GM12872 (cell line): ENCODE measurements at regions not wholly inside any gene's neighbourhood (a gene's known extent, or its start where the extent isn't known, plus 50 kb on each side); places are given as distances from the start of the nearest gene placed in this dataset.

Experiments used
- CTCF ChIP-seq: IDR thresholded peaks from 3 replicates; pipeline ENCODE4 v1.5.1; 2011; ENCODE audit warnings: low read depth, mild to moderate bottlenecking, low read length, moderate library complexity; ENCODE audit not compliant: insufficient read depth

- TF ChIP-seq CTCF, result no peak
Measured at GRCh38 chr3:40980467-40980866, 218.8 kb upstream of the CTNNB1 start.

- TF ChIP-seq CTCF, result no peak
Measured at GRCh38 chr3:40985195-40985594, 214.1 kb upstream of the CTNNB1 start.

DNA sequence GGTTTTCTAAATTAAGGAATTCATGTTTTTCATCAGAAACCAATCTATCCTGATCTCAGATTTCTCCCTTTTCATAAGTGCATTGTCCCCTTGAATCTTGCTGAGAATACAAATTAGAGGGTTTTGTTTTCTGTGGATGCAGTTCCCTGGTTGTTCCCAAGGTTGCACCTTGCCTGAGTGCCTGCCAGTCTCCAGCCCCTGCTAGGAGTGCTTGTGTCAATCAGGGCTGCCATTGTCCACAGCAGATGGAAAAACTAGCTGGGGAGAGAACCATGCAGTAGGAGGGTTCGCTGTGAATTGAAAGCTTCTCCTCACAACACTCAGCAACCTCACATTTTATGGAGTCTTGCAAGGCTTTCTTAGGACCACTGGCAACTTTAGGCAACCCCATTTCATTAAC lies 210.8 kb upstream of the CTNNB1 start:
- TF ChIP-seq CTCF, result no peak

DNA sequence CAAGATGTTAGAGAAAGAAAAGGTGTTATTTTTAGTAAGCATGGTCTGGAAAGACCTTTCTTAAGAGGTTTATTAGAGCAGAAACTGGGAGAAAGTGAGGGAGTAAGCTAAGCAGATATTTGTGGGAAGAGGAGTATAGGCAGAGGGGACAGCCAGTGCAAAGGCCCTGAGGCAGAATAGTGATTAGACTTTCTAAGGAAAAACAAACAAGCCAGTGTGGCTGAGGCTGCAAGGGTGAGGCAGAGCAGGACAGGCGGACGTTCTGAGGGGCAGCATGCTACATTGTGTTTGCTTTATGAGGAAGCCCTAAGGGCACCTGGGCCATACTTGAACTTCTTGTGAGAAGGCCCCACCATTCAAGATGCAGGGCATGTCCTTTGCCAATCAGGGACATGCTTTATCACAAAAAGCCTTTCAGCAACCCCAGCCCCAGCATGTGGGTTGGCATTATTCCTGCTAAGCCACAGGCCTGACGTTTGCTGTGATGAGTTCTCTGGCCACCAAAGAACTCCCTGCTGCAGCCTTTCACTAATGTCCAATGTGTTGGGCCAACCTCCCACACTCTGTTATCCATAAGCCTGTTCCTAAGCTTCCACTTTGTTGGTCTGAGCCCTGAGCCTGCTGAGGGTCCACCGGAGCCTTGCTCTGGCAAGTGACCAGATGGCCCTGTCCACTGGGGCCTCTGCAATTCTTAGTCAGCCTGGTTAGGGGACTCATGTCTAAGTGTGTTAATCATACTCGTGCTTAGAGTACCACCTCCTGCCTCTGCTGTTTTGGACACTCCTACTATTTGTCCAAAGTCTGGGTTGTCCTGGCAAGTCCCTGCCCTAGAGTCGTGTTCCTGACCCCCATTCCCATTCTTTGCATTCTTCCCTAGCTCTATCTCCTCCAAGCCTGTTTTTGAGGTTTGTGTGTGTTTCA lies 209.9 kb upstream of the CTNNB1 start:
- TF ChIP-seq CTCF, result no peak

GRCh38 chr3:40990062-40990456 lies 209.2 kb upstream of the CTNNB1 start:
- no peak for TF ChIP-seq CTCF

DNA sequence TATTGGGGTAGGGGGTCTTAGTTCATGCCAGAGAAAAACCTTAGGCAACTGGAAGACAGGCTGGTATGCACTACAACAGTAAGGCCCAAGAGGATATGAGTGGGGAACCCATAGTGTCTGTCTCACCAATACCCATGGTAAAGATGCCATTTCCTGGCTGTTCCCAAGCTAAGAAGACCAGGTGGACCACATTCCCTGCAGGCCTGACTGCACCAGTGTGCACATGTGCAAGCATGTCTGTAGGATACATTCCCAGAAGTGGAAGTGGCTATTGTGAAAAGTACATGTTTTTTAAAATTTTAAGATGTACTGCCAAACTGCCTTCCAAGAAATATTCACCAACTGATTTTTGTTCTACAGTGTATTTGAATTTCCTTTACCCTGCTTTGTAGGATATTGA lies 207.3 kb upstream of the CTNNB1 start:
- no peak for TF ChIP-seq CTCF

DNA sequence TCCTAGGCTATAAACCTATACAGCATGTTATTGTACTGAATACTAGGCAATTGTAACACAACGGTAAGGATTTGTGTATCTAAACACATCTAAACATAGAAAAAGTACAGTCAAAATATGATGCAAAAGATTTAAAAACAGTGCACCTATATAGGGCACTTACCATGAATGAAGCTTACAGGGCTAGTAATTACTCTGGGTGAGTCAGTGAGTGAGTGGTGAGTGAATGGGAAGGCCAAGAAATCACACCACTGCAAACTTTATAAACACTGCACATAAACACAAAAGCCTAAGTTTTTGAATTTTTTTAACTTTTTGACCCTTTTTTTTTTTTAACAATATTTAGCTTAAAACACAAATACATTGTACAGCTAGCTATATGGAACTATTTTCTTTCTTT lies 204.7 kb upstream of the CTNNB1 start:
- TF ChIP-seq CTCF, result no peak

DNA sequence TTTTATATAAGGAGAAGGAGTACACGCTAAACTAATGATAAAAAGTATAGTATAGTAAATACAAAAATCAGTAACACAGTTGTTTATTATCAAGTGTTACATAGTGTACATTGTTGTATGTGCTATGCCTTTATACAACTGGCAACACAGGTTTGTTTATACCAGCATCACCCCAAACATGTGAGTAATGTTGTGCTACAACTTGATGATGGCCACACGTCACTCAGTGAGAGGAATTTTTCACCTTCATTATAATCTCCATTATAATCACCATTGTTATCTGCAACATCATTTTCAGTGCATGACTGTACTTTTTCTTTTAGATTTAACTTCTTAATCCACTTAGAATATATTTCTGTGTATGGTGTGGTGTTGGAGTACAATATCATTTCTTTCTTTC lies 204.0 kb upstream of the CTNNB1 start:
- no peak for TF ChIP-seq CTCF
